Trophoblast cell (in vitro differentiated cells and primary cell): ENCODE measurements at regions not wholly inside any gene's neighbourhood (a gene's known extent, or its start where the extent isn't known, plus 50 kb on each side); places are given as distances from the start of the nearest gene placed in this dataset.

Source experiments
- DNase-seq, 2 donors: peaks; one replicate each; pipeline ENCODE4 v3.0.0-alpha.2; 2016
- H2AFZ ChIP-seq: 2 replicates; pipeline ENCODE4 v1.6.1; 2013; ENCODE audit warnings: low read length, moderate library complexity, mild to moderate bottlenecking; ENCODE audit not compliant: insufficient read depth, poor library complexity
- H2AK5ac ChIP-seq: 2 replicates; pipeline ENCODE4 v1.6.1; 2013; ENCODE audit warnings: mild to moderate bottlenecking, low read length
- H2BK120ac ChIP-seq: 2 replicates; pipeline ENCODE4 v1.6.1; 2013; ENCODE audit warnings: low read length, mild to moderate bottlenecking, moderate library complexity; ENCODE audit not compliant: insufficient read depth, poor library complexity
- H2BK12ac ChIP-seq: 2 replicates; pipeline ENCODE4 v1.6.1; 2013; ENCODE audit warnings: mild to moderate bottlenecking, low read length, moderate library complexity
- H2BK5ac ChIP-seq: 2 replicates; pipeline ENCODE4 v1.6.1; 2013; ENCODE audit warnings: low read length, low read depth, moderate library complexity, mild to moderate bottlenecking; ENCODE audit not compliant: poor library complexity
- H3K14ac ChIP-seq: 2 replicates; pipeline ENCODE4 v1.6.1; 2013; ENCODE audit warnings: mild to moderate bottlenecking, low read length
- H3K18ac ChIP-seq: 2 replicates; pipeline ENCODE4 v1.6.1; 2013; ENCODE audit warnings: mild to moderate bottlenecking, low read length
- H3K23ac ChIP-seq: 2 replicates; pipeline ENCODE4 v1.6.1; 2013; ENCODE audit warnings: low read length
- H3K27ac ChIP-seq: 2 replicates; pipeline ENCODE4 v1.5.1; 2013; ENCODE audit warnings: low read depth, mild to moderate bottlenecking, inconsistent platforms, low read length, moderate library complexity
- H3K27me3 ChIP-seq: 2 replicates; pipeline ENCODE4 v1.6.1; 2013; ENCODE audit warnings: inconsistent platforms, mild to moderate bottlenecking, low read length, moderate library complexity; ENCODE audit not compliant: insufficient read depth
- H3K36me3 ChIP-seq, 2 experiments: 1 replicate in 1 of 2; 2 replicates in 1 of 2; pipeline ENCODE4 v1.6.1; 2013; ENCODE audit warnings: low read length in 2 of 2, mild to moderate bottlenecking in 2 of 2, moderate library complexity in 1 of 2; ENCODE audit not compliant: insufficient read depth in 2 of 2, control insufficient read depth in 1 of 2
- H3K4ac ChIP-seq: 2 replicates; pipeline ENCODE4 v1.6.1; 2013; ENCODE audit warnings: low read depth, mild to moderate bottlenecking, low read length, moderate library complexity
- H3K4me1 ChIP-seq, 2 experiments: 1 replicate in 1 of 2; 2 replicates in 1 of 2; pipeline ENCODE4 v1.6.1; 2013; ENCODE audit warnings: low read length in 2 of 2, mild to moderate bottlenecking in 2 of 2, moderate library complexity in 1 of 2; ENCODE audit not compliant: insufficient read depth in 2 of 2, control insufficient read depth in 1 of 2
- H3K4me2 ChIP-seq: 2 replicates; pipeline ENCODE4 v1.6.1; 2013; ENCODE audit warnings: inconsistent platforms, mild to moderate bottlenecking, low read length, moderate library complexity
- H3K4me3 ChIP-seq: 2 replicates; pipeline ENCODE4 v1.5.1; 2013; ENCODE audit warnings: mild to moderate bottlenecking, low read depth, low read length, inconsistent platforms
- H3K79me1 ChIP-seq: one replicate; pipeline ENCODE4 v1.6.1; 2013; ENCODE audit warnings: low read length
- H3K79me2 ChIP-seq: 2 replicates; pipeline ENCODE4 v1.6.1; 2013; ENCODE audit warnings: low read length, mild to moderate bottlenecking; ENCODE audit not compliant: control insufficient read depth, insufficient read depth, poor library complexity
- H3K9ac ChIP-seq: 2 replicates; pipeline ENCODE4 v1.6.1; 2013; ENCODE audit warnings: mild to moderate bottlenecking, low read length
- H3K9me3 ChIP-seq: 2 replicates; pipeline ENCODE4 v1.6.1; 2013; ENCODE audit warnings: low read depth, mild to moderate bottlenecking, control low read depth, inconsistent platforms, low read length; ENCODE audit not compliant: insufficient read depth
- H4K12ac ChIP-seq: 2 replicates; pipeline ENCODE4 v1.6.1; 2013; ENCODE audit warnings: low read depth, mild to moderate bottlenecking, low read length, moderate library complexity
- H4K8ac ChIP-seq: 2 replicates; pipeline ENCODE4 v1.6.1; 2013; ENCODE audit warnings: low read depth, mild to moderate bottlenecking, low read length, moderate library complexity
- H4K91ac ChIP-seq: one replicate; pipeline ENCODE4 v1.6.1; 2013; ENCODE audit warnings: low read depth, mild to moderate bottlenecking, low read length, moderate library complexity
- WGBS: extraction: QIAGEN DNeasy Blood & Tissue Kit; methylation state at CpG from one replicate; pipeline ENCODE4 v1.1.7; 2013; ENCODE audit warnings: missing lambda C conversion rate; ENCODE audit not compliant: insufficient read length, insufficient coverage; ENCODE audit errors: extremely low coverage; 5-methylcytosine and 5-hydroxymethylcytosine counted together

DNA sequence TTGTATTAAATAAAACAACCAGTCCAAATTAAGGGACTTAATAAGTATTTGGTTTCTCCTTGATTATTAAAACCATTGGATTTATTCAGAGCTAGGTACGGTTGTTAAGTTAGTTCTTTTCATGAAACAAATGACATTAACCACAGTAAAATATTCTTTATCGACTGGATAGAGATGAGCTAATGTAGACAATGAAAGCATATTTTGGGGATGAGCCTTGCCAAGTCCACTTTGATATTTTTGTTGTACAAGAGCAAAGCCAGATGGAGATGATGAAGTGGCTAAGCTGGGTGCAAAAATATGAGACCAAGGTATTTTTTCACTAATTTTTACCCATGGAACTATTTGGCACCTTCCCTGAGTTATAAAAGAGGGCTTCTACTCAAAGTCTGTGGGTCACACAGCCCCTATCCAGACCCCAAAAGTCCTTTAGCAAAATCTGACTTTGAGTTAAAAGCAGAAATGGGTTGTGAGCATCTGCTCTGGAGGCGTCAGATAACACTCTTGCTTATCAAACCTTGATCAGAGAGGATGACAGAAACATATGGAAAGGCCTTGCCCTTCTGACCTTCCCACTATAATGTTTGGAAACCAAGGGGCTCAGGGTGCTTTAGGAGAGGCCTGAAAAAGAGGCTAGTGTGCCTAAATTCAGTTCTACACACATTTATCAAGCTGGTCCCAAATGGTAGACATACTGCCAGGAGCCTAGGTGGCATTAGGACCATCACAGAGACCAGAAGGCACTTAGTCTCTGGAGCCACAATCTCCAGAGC is 456.8 kb downstream of the MTX2 start:
- no peak overlapping the region for H3K23ac ChIP-seq
- no peak overlapping the region for H2AK5ac ChIP-seq
- no peaks in the 10 kb centered on the region for H3K79me2 ChIP-seq
- no peak overlapping the region for H2AFZ ChIP-seq
- H3K4ac ChIP-seq, result no peak overlapping the region
- H3K9me3 ChIP-seq, result no peaks in the 10 kb centered on the region
- no peak for DNase-seq
- no peak overlapping the region for H4K8ac ChIP-seq
- H3K79me1 ChIP-seq, result no peaks in the 10 kb centered on the region
- no peak overlapping the region for H2BK12ac ChIP-seq
- H3K18ac ChIP-seq, result no peak overlapping the region
- H4K12ac ChIP-seq, result no peak overlapping the region
- no peaks in the 10 kb centered on the region for H3K4me1 ChIP-seq
- H2BK120ac ChIP-seq, result no peak overlapping the region
- H3K4me3 ChIP-seq, result no peak overlapping the region
- no peak overlapping the region for H2BK5ac ChIP-seq
- no peak overlapping the region for H3K9ac ChIP-seq
- no peak overlapping the region for H3K27ac ChIP-seq
- no peak overlapping the region for H3K14ac ChIP-seq
- H3K27me3 ChIP-seq, result no peaks in the 10 kb centered on the region
- H3K36me3 ChIP-seq, result no peaks in the 10 kb centered on the region
- H3K4me2 ChIP-seq, result no peak overlapping the region
- WGBS, result no CpG with 5 or more reads among the region's 3 CpGs
- H4K91ac ChIP-seq, result no peak overlapping the region

DNA sequence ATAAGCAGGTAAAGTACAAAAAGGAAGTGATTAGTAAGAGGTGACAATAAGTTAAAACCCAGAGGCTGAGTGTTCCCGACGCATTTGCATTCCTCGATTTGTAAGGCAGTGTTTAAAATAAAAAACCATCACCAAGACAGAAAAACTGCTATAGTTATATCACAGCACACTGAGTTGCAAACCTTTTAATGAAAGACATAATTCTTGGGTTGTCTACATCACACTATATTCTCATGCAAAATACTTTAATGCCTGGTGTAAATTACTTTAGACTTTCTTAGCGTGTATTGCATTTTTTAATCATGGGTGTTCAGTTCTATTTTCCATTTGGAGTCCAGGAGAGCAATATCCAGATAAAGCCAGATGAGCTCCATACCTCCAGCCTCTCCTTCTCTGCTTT is 458.5 kb downstream of the MTX2 start:
- H3K14ac ChIP-seq, result no peak overlapping the region
- H3K9me3 ChIP-seq, result no peaks in the 10 kb centered on the region
- no peaks in the 10 kb centered on the region for H3K27me3 ChIP-seq
- H4K91ac ChIP-seq, result no peak overlapping the region
- H3K4me2 ChIP-seq, result no peak overlapping the region
- no peak overlapping the region for H4K8ac ChIP-seq
- no peak overlapping the region for H3K4ac ChIP-seq
- no peak overlapping the region for H3K27ac ChIP-seq
- H3K23ac ChIP-seq, result no peak overlapping the region
- no peaks in the 10 kb centered on the region for H3K79me2 ChIP-seq
- no peak overlapping the region for H3K18ac ChIP-seq
- no peak overlapping the region for H3K4me3 ChIP-seq
- H3K4me1 ChIP-seq, result no peaks in the 10 kb centered on the region
- H3K9ac ChIP-seq, result no peak overlapping the region
- no peak overlapping the region for H2BK120ac ChIP-seq
- no peak for DNase-seq
- no peak overlapping the region for H2BK5ac ChIP-seq
- no peak overlapping the region for H4K12ac ChIP-seq
- H3K79me1 ChIP-seq, result no peaks in the 10 kb centered on the region
- whole genome bisulfite sequencing, result no CpG with 5 or more reads among the region's 4 CpGs
- no peak overlapping the region for H2BK12ac ChIP-seq
- H2AFZ ChIP-seq, result no peak overlapping the region
- H2AK5ac ChIP-seq, result no peak overlapping the region
- H3K36me3 ChIP-seq, result no peaks in the 10 kb centered on the region

- H3K36me3 ChIP-seq, result no peaks in the 10 kb centered on the region
- no peak overlapping the region for H3K27ac ChIP-seq
- no peak overlapping the region for H2BK120ac ChIP-seq
- no peak overlapping the region for H4K91ac ChIP-seq
- H3K23ac ChIP-seq, result no peak overlapping the region
- no peak overlapping the region for H3K18ac ChIP-seq
- no peak overlapping the region for H3K4me3 ChIP-seq
- H2BK12ac ChIP-seq, result no peak overlapping the region
- no peaks in the 10 kb centered on the region for H3K27me3 ChIP-seq
- no peak overlapping the region for H3K4me2 ChIP-seq
- H3K79me1 ChIP-seq, result no peaks in the 10 kb centered on the region
- no peak overlapping the region for H3K4ac ChIP-seq
- H2BK5ac ChIP-seq, result no peak overlapping the region
- H3K9me3 ChIP-seq, result no peaks in the 10 kb centered on the region
- no peak for DNase-seq
- H2AK5ac ChIP-seq, result no peak overlapping the region
- no CpG with 5 or more reads among the region's 1 CpG for WGBS
- H4K12ac ChIP-seq, result no peak overlapping the region
- no peaks in the 10 kb centered on the region for H3K79me2 ChIP-seq
- H4K8ac ChIP-seq, result no peak overlapping the region
- no peaks in the 10 kb centered on the region for H3K4me1 ChIP-seq
- no peak overlapping the region for H3K14ac ChIP-seq
- no peak overlapping the region for H3K9ac ChIP-seq
- no peak overlapping the region for H2AFZ ChIP-seq
Observed at GRCh38 chr2:176729706-176730569, 460.7 kb downstream of the MTX2 start.

GRCh38 chr2:176732780-176733179 is 463.5 kb downstream of the MTX2 start:
- Histone ChIP-seq H3K9me3 (no peaks in the 10 kb centered on the region), H3K23ac (no peak overlapping the region), H3K9ac (no peak overlapping the region), H2BK12ac (no peak overlapping the region), H3K14ac (no peak overlapping the region), H3K79me2 (no peaks in the 10 kb centered on the region), H3K4me3 (no peak overlapping the region), H3K4ac (no peak overlapping the region), H2BK120ac (no peak overlapping the region), H3K27me3 (no peaks in the 10 kb centered on the region), H3K27ac (no peak overlapping the region), H4K8ac (no peak overlapping the region), H3K4me2 (no peak overlapping the region), H2BK5ac (no peak overlapping the region), H3K79me1 (no peaks in the 10 kb centered on the region), H3K4me1 (no peaks in the 10 kb centered on the region), H2AFZ (no peak overlapping the region), H4K91ac (no peak overlapping the region), H3K18ac (no peak overlapping the region), H3K36me3 (no peaks in the 10 kb centered on the region), H2AK5ac (no peak overlapping the region), H4K12ac (no peak overlapping the region)
- DNase-seq, result no peak
- no CpG with 5 or more reads among the region's 1 CpG for WGBS
